H9 (cell line): ENCODE measurements at regions not wholly inside any gene's neighbourhood (a gene's known extent, or its start where the extent isn't known, plus 50 kb on each side); places are given as distances from the start of the nearest gene placed in this dataset.

Experiments
- DNase-seq: peaks from one replicate; pipeline ENCODE4 v3.0.0-alpha.2; 2017
- H2AFZ ChIP-seq: one replicate; pipeline ENCODE4 v1.6.1; 2013; ENCODE audit warnings: mild to moderate bottlenecking, low read length, control low read depth, moderate library complexity
- H2AK5ac ChIP-seq: 2 replicates; pipeline ENCODE4 v1.6.1; 2013; ENCODE audit warnings: low read length, control low read depth, mixed read lengths; ENCODE audit not compliant: insufficient read length
- H2BK120ac ChIP-seq: one replicate; pipeline ENCODE4 v1.6.1; 2013; ENCODE audit warnings: low read depth, mild to moderate bottlenecking, low read length, control low read depth, inconsistent platforms; ENCODE audit not compliant: poor library complexity, severe bottlenecking
- H2BK12ac ChIP-seq: 2 replicates; pipeline ENCODE4 v1.6.1; 2013; ENCODE audit warnings: low read length, control low read depth, mixed read lengths, low read depth; ENCODE audit not compliant: insufficient read length
- H2BK15ac ChIP-seq: 2 replicates; pipeline ENCODE4 v1.6.1; 2013; ENCODE audit warnings: low read depth, low read length, control low read depth
- H2BK20ac ChIP-seq: one replicate; pipeline ENCODE4 v1.6.1; 2013; ENCODE audit warnings: low read depth, mild to moderate bottlenecking, low read length, control low read depth, inconsistent platforms; ENCODE audit not compliant: poor library complexity, severe bottlenecking
- H2BK5ac ChIP-seq: 2 replicates; pipeline ENCODE4 v1.6.1; 2013; ENCODE audit warnings: low read length, control low read depth, mixed read lengths; ENCODE audit not compliant: insufficient read length
- H3K14ac ChIP-seq: 2 replicates; pipeline ENCODE4 v1.6.1; 2013; ENCODE audit warnings: low read length, control low read depth; ENCODE audit not compliant: insufficient read depth
- H3K18ac ChIP-seq: 2 replicates; pipeline ENCODE4 v1.6.1; 2013; ENCODE audit warnings: low read depth, mild to moderate bottlenecking, mixed read lengths, low read length, control low read depth; ENCODE audit not compliant: insufficient read length
- H3K23ac ChIP-seq: 2 replicates; pipeline ENCODE4 v1.6.1; 2013; ENCODE audit warnings: low read length, control low read depth, mixed read lengths, low read depth; ENCODE audit not compliant: insufficient read length
- H3K23me2 ChIP-seq: 2 replicates; pipeline ENCODE4 v1.6.1; 2013; ENCODE audit warnings: low read depth, mild to moderate bottlenecking, mixed read lengths, low read length, control low read depth; ENCODE audit not compliant: insufficient read length, poor library complexity, severe bottlenecking
- H3K27ac ChIP-seq: 2 replicates; pipeline ENCODE4 v1.5.1; 2013; ENCODE audit warnings: low read length, control low read depth, mixed read lengths, low read depth; ENCODE audit not compliant: insufficient read length
- H3K27me3 ChIP-seq: 2 replicates; pipeline ENCODE4 v1.6.1; 2013; ENCODE audit warnings: low read length, control low read depth, inconsistent platforms; ENCODE audit not compliant: insufficient read depth
- H3K4ac ChIP-seq: 2 replicates; pipeline ENCODE4 v1.6.1; 2013; ENCODE audit warnings: low read depth, mild to moderate bottlenecking, control low read depth, inconsistent platforms, low read length, moderate library complexity
- H3K4me1 ChIP-seq: 2 replicates; pipeline ENCODE4 v1.6.1; 2013; ENCODE audit warnings: low read length, control low read depth, inconsistent platforms; ENCODE audit not compliant: insufficient read depth
- H3K4me2 ChIP-seq: 2 replicates; pipeline ENCODE4 v1.6.1; 2013; ENCODE audit warnings: low read length, control low read depth, mixed read lengths; ENCODE audit not compliant: insufficient read length, insufficient read depth
- H3K56ac ChIP-seq: 2 replicates; pipeline ENCODE4 v1.6.1; 2013; ENCODE audit warnings: low read depth, mild to moderate bottlenecking, mixed read lengths, low read length, control low read depth; ENCODE audit not compliant: insufficient read length
- H3K79me1 ChIP-seq: 2 replicates; pipeline ENCODE4 v1.6.1; 2013; ENCODE audit warnings: low read depth, mild to moderate bottlenecking, moderate library complexity, low read length, control low read depth, inconsistent platforms; ENCODE audit not compliant: insufficient read depth, poor library complexity, severe bottlenecking
- H3K79me2 ChIP-seq: 2 replicates; pipeline ENCODE4 v1.6.1; 2013; ENCODE audit warnings: low read length, control low read depth, inconsistent platforms; ENCODE audit not compliant: insufficient read depth
- H3K9ac ChIP-seq: 2 replicates; pipeline ENCODE4 v1.6.1; 2013; ENCODE audit warnings: low read length, control low read depth, mixed read lengths; ENCODE audit not compliant: insufficient read length; ENCODE audit errors: extremely low read depth
- H3K9me3 ChIP-seq: one replicate; pipeline ENCODE4 v1.6.1; 2013; ENCODE audit warnings: low read depth, low read length, inconsistent platforms; ENCODE audit not compliant: control insufficient read depth
- H3T11ph ChIP-seq: one replicate; pipeline ENCODE4 v1.6.1; 2013; ENCODE audit warnings: mild to moderate bottlenecking, low read length, control low read depth, inconsistent platforms
- H4K20me1 ChIP-seq: one replicate; pipeline ENCODE4 v1.6.1; 2013; ENCODE audit not compliant: control insufficient read depth, insufficient read length, insufficient read depth
- H4K5ac ChIP-seq: 2 replicates; pipeline ENCODE4 v1.6.1; 2013; ENCODE audit warnings: low read depth, mild to moderate bottlenecking, mixed read lengths, low read length, control low read depth; ENCODE audit not compliant: insufficient read length
- H4K8ac ChIP-seq: replicated peaks from 2 replicates; pipeline ENCODE4 v1.6.1; 2013; ENCODE audit warnings: low read length, control low read depth, mixed read lengths, low read depth; ENCODE audit not compliant: insufficient read length
- H4K91ac ChIP-seq: 2 replicates; pipeline ENCODE4 v1.6.1; 2013; ENCODE audit warnings: low read depth, mild to moderate bottlenecking, moderate library complexity, mixed read lengths, low read length, control low read depth; ENCODE audit not compliant: insufficient read length
- H3K27ac Mint-ChIP-seq, 3 experiments: 2 replicates in 2 of 3; 3 replicates in 1 of 3; pipeline ENCODE4 v1.8.0; 2020 to 2021; ENCODE audit warnings: mixed read lengths in 3 of 3, mild to moderate bottlenecking in 1 of 3, moderate library complexity in 1 of 3
- H3K27me3 Mint-ChIP-seq: 2 replicates; pipeline ENCODE4 v1.8.0; 2021; ENCODE audit warnings: low read depth, mild to moderate bottlenecking, moderate library complexity, mixed read lengths
- H3K36me3 Mint-ChIP-seq, 3 experiments: 2 replicates in 2 of 3; 3 replicates in 1 of 3; pipeline ENCODE4 v1.8.0; 2020 to 2021; ENCODE audit warnings: low read depth in 3 of 3, mixed read lengths in 3 of 3; ENCODE audit not compliant: insufficient read depth in 1 of 3
- H3K4me1 Mint-ChIP-seq, 2 experiments: 2 replicates each; pipeline ENCODE4 v1.8.0; 2020; ENCODE audit warnings: mixed read lengths in 2 of 2
- H3K4me3 Mint-ChIP-seq, 2 experiments: 2 replicates in 1 of 2; 3 replicates in 1 of 2; pipeline ENCODE4 v1.8.0; 2020 to 2021; ENCODE audit warnings: mild to moderate bottlenecking in 2 of 2, mixed read lengths in 2 of 2, moderate library complexity in 1 of 2
- H3K9me3 Mint-ChIP-seq, 2 experiments: 2 replicates in 1 of 2; 3 replicates in 1 of 2; pipeline ENCODE4 v1.8.0; 2020; ENCODE audit warnings: mild to moderate bottlenecking in 2 of 2, mixed read lengths in 2 of 2, moderate library complexity in 1 of 2
- WGBS: extraction: QIAGEN DNeasy Blood & Tissue Kit; methylation state at CpG from one replicate; pipeline ENCODE4 v1.1.7; 2013; ENCODE audit warnings: missing lambda C conversion rate, low lambda C conversion rate, mixed read lengths; ENCODE audit not compliant: insufficient read length; ENCODE audit errors: extremely low coverage; 5-methylcytosine and 5-hydroxymethylcytosine counted together
- TF ChIP-seq, protein P1 (sequence below): fragments of 200-600 bp; sonication (generic); conservative IDR thresholded peaks from 3 replicates; pipeline ENCODE4 v1.8.0; 2021; ENCODE audit warnings: antibody characterized with exemption, mild to moderate bottlenecking

DNA sequence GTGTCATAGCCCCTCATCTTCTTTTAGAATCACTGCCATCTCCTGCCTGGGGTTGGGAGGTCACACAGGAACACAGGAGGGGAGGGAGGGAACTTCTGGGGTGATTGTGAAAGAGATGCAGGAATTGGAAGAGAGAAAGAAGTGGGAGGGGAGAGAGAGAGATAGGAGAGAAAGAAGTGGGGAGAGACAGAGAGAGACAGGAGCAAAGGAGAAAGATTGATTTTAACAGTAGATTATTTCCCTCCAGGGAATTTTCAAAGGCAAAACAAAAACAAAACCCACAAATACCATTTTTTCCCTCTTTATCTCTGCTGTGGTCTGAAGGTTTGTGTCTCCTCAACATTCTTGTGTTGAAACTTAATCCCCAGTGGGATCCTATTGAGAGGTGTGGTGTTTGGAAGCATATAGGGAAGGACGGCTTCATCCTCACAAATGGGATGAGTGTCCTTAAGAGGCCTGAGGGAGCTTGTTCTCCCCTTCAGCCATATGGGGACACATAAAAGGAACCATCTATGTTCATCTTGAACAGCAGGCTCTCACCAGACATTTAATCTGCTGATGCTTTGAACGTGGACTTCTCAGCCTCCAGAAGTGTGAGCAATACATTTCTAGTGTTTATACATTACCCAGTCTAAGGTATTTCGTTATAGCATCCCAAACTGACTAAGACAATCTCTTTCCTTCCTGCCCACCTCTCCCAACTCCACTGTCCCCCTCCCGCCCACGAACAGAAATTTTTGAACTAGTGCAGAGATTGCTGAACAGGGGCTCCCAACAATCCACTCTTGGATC is 134.9 kb upstream of the MAX start:
- Mint-ChIP-seq H3K27me3 (no peaks in the 10 kb centered on the region; the same call in 1 of the 2 replicates), H3K4me3 (no peak overlapping the region), H3K27ac (no peak overlapping the region), H3K9me3 (peaks cover 0 to 6% of the 10 kb centered on the region in 2 experiments; a peak in 1 of 5 replicates), H3K4me1 (peaks cover 24 to 27% of the 10 kb centered on the region in 2 experiments), H3K36me3 (peaks cover 0 to 4% (median 0%) of the 10 kb centered on the region in 3 experiments; a peak in 2 of 7 replicates)
- Histone ChIP-seq H3K23ac (no peak overlapping the region), H2BK20ac (no peak overlapping the region), H4K91ac (no peak overlapping the region), H2AFZ (no peak overlapping the region), H2BK5ac (no peak overlapping the region), H3K79me2 (no peaks in the 10 kb centered on the region), H4K20me1 (no peaks in the 10 kb centered on the region), H3K9ac (no peak overlapping the region), H3K4me2 (no peak overlapping the region), H3K4ac (no peak overlapping the region), H3K23me2 (no peaks in the 10 kb centered on the region), H2BK12ac (no peak overlapping the region), H2BK15ac (no peak overlapping the region), H3K27ac (no peak overlapping the region), H3K9me3 (no peaks in the 10 kb centered on the region), H3K18ac (no peak overlapping the region), H3K56ac (no peak overlapping the region), H2AK5ac (no peak overlapping the region), H4K8ac (no peak overlapping the region), H3K4me1 (0 out of 2 replicates have a peak, but pooled peaks cover 2% of the 10 kb centered on the region), H4K5ac (no peak overlapping the region), H3K14ac (no peak overlapping the region), H3K27me3 (no peaks in the 10 kb centered on the region), H3T11ph (no peak overlapping the region), H3K79me1 (no peaks in the 10 kb centered on the region), H2BK120ac (no peak overlapping the region)
- no CpG with 5 or more reads among the region's 5 CpGs for WGBS
- TF ChIP-seq, protein P1, sequence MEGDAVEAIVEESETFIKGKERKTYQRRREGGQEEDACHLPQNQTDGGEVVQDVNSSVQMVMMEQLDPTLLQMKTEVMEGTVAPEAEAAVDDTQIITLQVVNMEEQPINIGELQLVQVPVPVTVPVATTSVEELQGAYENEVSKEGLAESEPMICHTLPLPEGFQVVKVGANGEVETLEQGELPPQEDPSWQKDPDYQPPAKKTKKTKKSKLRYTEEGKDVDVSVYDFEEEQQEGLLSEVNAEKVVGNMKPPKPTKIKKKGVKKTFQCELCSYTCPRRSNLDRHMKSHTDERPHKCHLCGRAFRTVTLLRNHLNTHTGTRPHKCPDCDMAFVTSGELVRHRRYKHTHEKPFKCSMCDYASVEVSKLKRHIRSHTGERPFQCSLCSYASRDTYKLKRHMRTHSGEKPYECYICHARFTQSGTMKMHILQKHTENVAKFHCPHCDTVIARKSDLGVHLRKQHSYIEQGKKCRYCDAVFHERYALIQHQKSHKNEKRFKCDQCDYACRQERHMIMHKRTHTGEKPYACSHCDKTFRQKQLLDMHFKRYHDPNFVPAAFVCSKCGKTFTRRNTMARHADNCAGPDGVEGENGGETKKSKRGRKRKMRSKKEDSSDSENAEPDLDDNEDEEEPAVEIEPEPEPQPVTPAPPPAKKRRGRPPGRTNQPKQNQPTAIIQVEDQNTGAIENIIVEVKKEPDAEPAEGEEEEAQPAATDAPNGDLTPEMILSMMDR, result no peak
- DNase-seq, result no peak
